ENCODE measurements at regions not wholly inside any gene's neighbourhood (a gene's known extent, or its start where the extent isn't known, plus 50 kb on each side); places are given as distances from the start of the nearest gene placed in this dataset.
"Not testable (repeated sequence)": the region's sequence is repeated elsewhere in the genome, so short reads cannot be mapped to it uniquely, and the experiment has no call there.

- ATAC-seq: no peak
These were observed 327.6 kb upstream of the HTR1E start for GRCh38 chr6:86609549-86610388.

GRCh38 chr6:86603364-86603763 lies 334.0 kb upstream of the HTR1E start:
- not testable (repeated sequence) for ATAC-seq

- not testable (repeated sequence) for ATAC-seq
These were observed 335.2 kb upstream of the HTR1E start for GRCh38 chr6:86602093-86602492.

GRCh38 chr6:86598969-86599368 lies 338.4 kb upstream of the HTR1E start:
- ATAC-seq: not testable (repeated sequence)

- ATAC-seq: no peak
These were observed 341.7 kb upstream of the HTR1E start for GRCh38 chr6:86595641-86596040.

- no peak for ATAC-seq
These were observed 351.1 kb upstream of the HTR1E start for GRCh38 chr6:86586195-86586594.

- ATAC-seq: no peak
These were observed 355.5 kb upstream of the HTR1E start for GRCh38 chr6:86581833-86582232.

- no peak for ATAC-seq
These were observed 374.1 kb upstream of the HTR1E start for GRCh38 chr6:86563197-86563596.

- no peak for ATAC-seq
These were observed 379.0 kb upstream of the HTR1E start for GRCh38 chr6:86558318-86558717.

GRCh38 chr6:86537292-86537861 lies 400.0 kb upstream of the HTR1E start:
- ATAC-seq: no peak

- ATAC-seq: no peak
These were observed 401.2 kb upstream of the HTR1E start for GRCh38 chr6:86536121-86536520.

GRCh38 chr6:86535100-86535499 lies 402.2 kb upstream of the HTR1E start:
- no peak for ATAC-seq

GRCh38 chr6:86529635-86530034 lies 407.7 kb upstream of the HTR1E start:
- no peak for ATAC-seq

- ATAC-seq: no peak
These were observed 411.1 kb upstream of the HTR1E start for GRCh38 chr6:86526238-86526637.

GRCh38 chr6:86516087-86516486 lies 421.2 kb upstream of the HTR1E start:
- ATAC-seq: no peak

GRCh38 chr6:86511962-86512361 lies 425.4 kb upstream of the HTR1E start:
- ATAC-seq: no peak

- ATAC-seq: no peak
These were observed 429.1 kb upstream of the HTR1E start for GRCh38 chr6:86508230-86508629.

- ATAC-seq: no peak
These were observed 434.8 kb upstream of the HTR1E start for GRCh38 chr6:86502497-86502896.

GRCh38 chr6:86500035-86500434 lies 437.3 kb upstream of the HTR1E start:
- no peak for ATAC-seq

- not testable (repeated sequence) for ATAC-seq
These were observed 448.3 kb upstream of the HTR1E start for GRCh38 chr6:86489042-86489441.

- no peak for ATAC-seq
These were observed 449.6 kb upstream of the HTR1E start for GRCh38 chr6:86487660-86488221.

- not testable (repeated sequence) for ATAC-seq
These were observed 459.0 kb upstream of the HTR1E start for GRCh38 chr6:86478316-86478715.

GRCh38 chr6:86477500-86478148 lies 459.7 kb upstream of the HTR1E start:
- ATAC-seq: no peak

GRCh38 chr6:86476311-86476710 lies 461.0 kb upstream of the HTR1E start:
- no peak for ATAC-seq

Measured in activated CD4-positive, CD25-positive, alpha-beta regulatory T cell treated with anti-CD3 and anti-CD28 coated beads, Interleukin-2, amount 50 U/mL, for 24 hours (primary cell).